Gastrocnemius medialis (tissue), 4 donors: ENCODE measurements at regions not wholly inside any gene's neighbourhood (a gene's known extent, or its start where the extent isn't known, plus 50 kb on each side); places are given as distances from the start of the nearest gene placed in this dataset.

Experiments
- CTCF ChIP-seq, 5 experiments: fragments of 450-650 bp in 3 of 5; fragments of 200-600 bp in 2 of 5; sonication (generic) in 2 of 5; IDR thresholded peaks in 4 of 5; conservative IDR thresholded peaks in 1 of 5; 1 replicate in 4 of 5; 2 replicates in 1 of 5; pipeline ENCODE4 v1.5.1; 2016 to 2019; ENCODE audit warnings: antibody characterized with exemption in 5 of 5, mild to moderate bottlenecking in 3 of 5, moderate library complexity in 3 of 5
- POLR2A ChIP-seq, 2 donors: fragments of 450-650 bp; IDR thresholded peaks; one replicate each; pipeline ENCODE4 v1.6.1; 2017; ENCODE audit warnings: antibody characterized with exemption in 2 of 2, mild to moderate bottlenecking in 2 of 2, moderate library complexity in 2 of 2

GRCh38 chr2:154640000-154640399 lies 58.5 kb upstream of the KCNJ3 start:
- no peak for TF ChIP-seq CTCF (IDR thresholded peaks at IDR 0.05 in 4 of 5, conservative IDR thresholded peaks at IDR 0.05 in 1 of 5)
- TF ChIP-seq POLR2A (IDR thresholded peaks at IDR 0.05), result no peak
